Renal pelvis (tissue), 1 donor: ENCODE measurements at regions not wholly inside any gene's neighbourhood (a gene's known extent, or its start where the extent isn't known, plus 50 kb on each side); places are given as distances from the start of the nearest gene placed in this dataset.

Experiments used
- DNase-seq: peaks from one replicate; pipeline ENCODE4 v3.0.0-alpha.2; 2013

DNA sequence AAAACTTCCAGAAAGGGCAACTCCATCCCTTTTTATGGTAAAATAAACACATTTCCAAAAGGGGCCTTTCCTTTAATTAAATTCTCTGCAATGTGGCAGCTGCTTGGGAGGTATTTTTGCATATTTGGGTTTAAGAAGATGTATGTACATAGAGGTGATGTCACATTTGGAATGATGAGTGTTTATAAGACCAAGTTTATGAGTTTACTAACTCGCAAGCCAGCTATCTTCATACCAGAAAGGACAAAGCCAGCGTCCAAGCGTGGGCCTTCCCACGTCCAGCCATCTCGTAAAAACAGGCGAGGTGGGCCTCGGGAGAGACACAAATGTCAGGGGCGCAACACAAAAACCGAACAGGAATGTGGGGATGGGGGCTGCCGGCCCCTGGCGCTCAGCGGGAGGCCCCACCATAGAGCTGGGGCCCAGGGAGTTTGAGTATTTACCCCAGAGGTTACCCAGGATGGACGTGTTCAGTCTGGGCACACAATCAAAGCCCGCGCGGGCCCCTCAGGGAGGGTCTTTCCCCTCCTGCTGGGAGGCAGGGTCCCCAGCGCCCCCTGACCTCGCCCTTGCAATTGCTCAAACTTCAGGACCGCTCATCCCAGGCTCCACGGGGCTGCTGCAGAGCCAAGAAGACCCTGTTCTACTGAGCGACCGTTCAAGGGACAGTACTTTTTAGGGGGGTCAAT is 137.3 kb downstream of the TWIST2 start:
- no peak for DNase-seq

DNA sequence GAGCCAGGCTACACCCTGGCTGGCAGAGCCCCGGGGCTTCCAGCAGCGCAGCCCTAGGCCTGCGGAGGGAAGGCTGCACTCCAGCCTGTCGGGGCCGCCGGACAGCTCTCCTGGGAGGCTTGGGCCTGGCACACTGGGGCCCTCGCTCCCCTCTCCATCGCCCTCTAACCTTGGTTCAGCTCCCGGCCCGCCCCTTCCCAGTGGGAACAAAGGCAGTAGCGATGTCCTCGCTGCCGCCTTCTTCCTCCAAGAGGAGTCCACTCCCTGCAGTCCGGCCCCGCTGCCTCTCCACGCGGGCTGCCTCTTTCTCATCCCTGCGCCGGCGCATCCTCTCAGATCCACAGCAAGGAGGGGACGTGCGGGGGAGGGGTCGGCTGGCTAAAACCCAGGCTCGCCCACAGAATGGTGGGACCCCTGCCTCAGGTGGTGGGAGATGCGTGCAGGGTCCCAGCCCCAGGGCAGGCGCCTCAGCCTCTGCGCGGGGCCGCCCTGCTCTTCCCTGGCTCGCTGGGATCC is 138.1 kb downstream of the TWIST2 start:
- no peak for DNase-seq

DNA sequence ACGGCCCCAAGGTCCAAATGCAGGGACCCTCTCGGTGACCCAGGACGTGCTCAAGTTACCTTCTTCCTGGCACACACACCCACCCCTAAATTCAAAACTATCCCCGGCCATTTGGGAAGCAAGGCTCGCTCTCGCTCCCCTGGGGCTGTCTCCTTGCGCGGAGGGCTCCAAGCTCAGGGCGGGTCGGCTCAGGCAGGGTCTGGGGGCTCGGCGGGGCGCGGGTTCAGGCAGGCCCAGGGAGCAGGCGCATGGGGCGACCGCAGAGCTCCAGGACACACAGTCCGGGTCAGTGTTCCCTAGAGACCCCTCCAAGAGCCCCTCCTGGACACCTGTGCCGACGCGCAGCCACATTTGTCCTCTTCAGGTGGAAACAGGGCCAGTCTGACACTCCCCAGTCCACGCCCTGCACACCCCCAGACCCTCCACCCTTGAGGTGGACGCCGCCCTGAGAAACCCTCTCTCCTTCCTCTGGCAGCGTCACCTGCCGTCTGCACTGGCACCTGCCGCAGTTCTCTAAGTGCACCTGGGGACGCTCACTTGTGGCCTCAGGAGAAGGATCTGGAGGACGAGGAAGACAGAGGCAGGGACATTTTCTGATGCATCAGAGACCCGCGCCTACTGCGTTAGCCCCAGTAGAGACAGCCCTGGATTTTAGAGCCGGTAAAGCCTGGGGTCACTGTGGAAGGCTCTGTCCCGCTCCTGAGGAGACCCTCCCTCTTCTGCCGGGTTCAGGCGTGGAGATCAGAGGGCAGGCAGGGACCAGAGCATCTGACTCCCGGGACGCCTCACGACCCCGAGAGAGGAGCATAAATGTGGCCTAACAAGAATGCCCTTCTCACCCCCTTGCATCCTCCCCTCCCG is 138.8 kb downstream of the TWIST2 start:
- DNase-seq = no peak

DNA sequence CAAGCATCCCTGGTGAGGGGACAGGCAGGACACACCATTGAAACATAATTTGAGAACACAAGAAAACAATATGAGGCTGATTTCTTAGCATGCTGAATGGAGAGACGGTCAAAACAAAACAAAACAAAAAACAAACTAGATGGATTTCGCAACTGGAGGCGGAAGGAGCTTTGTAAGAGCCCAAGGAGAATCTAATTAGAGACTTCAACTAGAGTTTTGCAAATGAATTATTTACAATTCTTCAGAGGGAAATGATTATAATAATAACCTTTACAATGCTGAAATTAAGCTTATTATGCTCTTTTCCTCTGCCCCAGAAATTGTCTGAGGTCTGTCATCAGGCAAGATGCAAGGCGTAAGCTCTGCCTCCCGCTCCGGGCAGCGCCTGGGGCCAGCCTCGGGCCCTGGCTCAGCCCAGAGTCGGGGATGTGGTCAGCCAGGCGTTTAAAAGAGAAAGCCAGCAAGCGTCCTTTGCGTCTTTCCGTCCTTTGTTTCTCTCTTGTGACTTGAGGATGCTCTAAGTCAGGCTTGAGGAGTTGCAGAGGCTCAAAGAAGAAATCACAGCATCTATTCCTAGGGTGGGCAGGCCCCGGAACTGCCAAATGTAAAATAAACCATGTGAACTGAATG is 139.6 kb downstream of the TWIST2 start:
- no peak for DNase-seq

DNA sequence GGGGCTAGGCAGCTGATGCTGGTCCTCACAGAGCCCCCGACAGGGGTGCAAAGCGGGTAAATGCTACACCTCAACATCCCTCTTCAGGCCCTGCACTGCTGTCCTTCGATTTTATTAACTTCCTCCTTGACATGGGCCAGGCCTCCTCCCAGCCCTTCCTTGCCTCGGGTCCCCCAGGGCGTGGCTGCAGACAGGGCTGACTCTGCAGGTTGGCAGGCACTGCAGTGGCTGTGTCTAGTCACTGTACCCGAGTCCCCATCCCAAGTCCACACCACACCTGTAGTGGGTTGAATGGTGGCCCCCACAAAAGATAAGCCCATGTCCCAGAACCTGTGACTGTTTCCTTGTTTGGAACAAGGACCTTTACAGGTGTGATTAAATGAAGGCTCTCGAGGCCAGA is 140.2 kb downstream of the TWIST2 start:
- no peak for DNase-seq

DNA sequence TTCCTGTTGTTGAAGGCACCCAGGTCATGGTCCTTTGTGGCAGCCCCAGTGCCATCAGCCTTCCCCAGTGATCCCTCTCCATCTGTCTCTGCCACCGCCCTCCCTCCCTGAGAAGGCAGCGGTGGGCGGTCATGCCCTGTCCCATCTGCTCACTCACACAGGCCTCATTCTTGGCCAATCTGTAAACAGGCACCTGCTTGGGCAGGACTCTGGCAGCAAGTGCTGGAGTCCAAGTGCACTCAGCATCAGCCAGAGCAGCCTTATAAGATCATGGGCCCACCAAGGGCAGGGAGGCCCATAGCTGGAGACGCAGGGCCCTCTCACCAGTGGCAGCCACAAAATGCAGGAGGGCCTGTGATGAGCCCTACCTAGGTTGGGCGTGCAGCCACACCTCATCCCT is 140.9 kb downstream of the TWIST2 start:
- DNase-seq = no peak

DNA sequence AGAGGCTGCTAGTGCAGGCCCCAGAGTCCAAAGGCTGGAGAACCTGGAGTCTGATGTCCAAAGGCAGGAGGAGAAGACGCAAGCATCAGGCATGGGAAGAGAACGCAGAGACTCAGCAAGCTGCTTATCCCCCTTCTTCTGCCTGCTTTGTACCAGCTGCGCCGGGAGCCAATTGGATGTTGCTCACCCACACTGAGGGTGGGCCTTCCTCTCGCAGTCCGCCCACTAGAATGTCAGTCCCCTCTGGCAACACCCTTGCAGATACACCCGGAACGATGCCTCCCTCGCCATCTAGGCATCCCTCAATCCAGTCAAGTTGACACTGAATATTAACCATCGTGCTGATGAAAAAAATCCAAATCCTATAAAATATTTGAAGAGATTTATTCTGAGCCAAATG is 141.6 kb downstream of the TWIST2 start:
- no peak for DNase-seq

DNA sequence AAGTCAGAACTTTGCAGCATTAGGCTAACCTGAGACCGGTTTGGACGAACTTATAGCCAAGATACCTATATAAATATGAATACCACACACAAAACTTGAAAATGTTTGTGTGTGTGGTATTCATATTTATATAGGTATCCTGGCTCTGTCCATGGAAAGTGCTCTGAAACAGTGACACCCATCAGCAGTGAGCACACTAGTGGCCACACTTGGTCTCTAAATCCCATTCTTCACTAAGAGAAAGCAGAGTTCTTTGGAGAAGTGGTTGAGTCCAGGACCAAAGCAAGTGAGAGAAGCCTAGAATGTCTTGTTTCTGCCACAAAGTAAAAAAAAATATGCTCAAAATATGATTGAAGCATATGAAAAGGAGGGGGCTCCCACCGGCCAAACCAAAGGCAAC is 146.5 kb downstream of the TWIST2 start:
- DNase-seq = no peak

DNA sequence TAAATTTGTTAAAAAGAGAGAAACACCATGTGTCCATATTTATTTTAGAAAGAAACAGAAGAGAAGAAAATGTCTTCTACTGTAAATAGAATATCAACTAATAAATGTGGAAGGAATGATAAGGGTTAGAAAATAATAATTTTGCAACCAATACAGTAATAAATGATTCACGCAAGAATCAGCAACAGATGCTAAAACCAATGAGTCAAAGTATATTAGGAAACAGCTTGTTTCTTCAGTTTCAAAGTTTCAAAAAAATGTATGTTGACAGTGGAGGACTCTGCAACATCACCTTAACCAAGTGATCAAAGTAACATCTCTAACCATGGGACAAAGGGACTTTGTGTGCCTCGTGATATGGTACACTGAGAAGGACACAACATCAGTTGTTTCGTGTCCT is 147.0 kb downstream of the TWIST2 start:
- DNase-seq = no peak

DNA sequence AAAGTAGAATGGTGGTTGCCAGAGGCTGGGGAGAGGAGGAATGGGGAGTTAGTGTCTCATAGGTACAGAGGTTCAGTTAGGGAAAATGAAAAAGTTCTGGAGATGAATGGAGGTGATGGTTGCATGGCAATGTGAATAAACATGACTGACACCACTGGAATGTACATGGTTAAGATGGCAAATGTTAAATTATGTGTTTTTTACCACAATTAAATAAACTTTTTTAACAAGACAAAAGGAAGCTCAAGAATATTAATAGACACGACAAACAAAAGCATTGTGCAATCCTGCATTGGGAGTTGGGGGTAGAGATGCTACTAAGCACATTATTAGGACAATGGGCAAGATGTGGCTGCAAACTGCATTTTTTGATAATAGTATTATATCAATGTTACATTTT is 147.7 kb downstream of the TWIST2 start:
- DNase-seq = no peak

DNA sequence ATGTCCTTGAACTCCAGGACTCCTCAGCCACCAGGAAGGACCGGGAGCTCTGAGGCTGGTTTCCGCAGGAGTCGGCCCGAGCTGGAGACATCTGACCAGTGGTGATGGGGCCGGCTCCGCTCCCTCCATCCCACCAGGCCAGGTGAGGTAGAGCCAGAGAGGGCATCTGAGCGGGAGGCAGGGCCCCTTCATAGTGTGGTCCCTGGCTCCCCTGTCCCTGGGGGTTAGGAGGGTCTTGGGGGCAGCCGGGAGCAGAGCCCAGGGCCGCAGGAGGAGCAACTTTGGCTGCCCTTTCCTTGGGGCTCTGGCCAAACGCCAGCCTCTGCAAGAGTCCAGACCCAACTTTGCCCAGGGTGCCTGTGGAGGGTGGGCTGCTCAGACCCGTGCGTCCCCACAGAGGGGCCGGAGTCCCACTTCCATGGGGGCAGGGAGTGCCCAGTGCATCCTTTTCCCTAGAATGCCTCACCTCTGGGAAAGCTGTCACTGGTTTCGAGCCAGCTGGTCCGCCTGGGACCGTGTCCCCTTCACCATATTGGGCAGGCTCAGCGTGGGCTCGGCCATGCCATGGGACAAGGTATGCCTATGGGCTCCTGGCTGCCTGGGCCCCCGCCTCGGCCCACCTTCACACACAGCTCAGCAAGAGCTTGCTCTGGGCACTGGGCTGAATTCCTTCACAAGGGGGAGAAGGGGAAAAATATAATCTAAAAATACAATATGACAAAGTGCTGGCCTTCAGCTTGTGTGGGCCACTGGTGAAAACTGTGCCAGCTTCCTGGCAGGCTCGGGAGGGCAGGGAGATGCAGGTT is 148.6 kb downstream of the TWIST2 start:
- no peak for DNase-seq

DNA sequence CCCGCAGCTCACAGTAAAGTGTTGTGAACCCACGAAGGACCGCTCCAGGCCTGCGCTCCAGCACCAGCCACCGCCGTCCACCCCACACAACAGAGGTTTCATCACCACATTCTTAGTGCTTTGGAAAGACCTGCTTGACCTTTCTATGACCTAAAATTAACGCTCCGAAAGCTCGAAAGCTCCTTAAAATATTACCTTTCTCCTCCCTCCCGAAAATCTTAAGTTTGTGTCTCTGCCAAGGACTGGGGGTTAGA is 149.2 kb downstream of the TWIST2 start:
- DNase-seq = no peak

DNA sequence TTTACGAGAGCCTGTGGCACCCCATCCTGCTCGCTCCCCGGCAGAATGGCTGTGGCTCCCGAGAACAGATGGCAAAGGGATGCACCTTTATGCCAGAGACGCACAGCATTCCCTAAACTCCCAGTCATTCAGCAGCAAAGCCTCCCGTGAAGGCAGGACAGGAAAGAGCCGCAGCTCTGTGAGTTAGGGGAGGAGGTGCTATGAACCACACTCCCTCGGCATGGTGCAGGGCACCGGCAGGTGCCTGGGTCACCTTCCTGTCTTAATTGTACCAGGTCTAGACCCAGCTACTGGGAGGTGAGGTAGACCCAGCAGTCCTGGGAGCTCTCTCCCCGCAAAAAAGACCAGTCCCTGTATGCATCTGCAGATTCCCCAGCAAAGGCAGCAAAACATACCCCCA is 149.8 kb downstream of the TWIST2 start:
- DNase-seq = no peak
